ENCODE measurements at regions not wholly inside any gene's neighbourhood (a gene's known extent, or its start where the extent isn't known, plus 50 kb on each side); places are given as distances from the start of the nearest gene placed in this dataset.
A peak's percentile ranks its signal among the peaks of the same experiment; 100 is the strongest.

- no peaks in the 10 kb centered on the region for H3K9me3 ChIP-seq
- no peak for TF ChIP-seq CTCF (IDR thresholded peaks at IDR 0.05)
- no peak for TF ChIP-seq POLR2A (IDR thresholded peaks at IDR 0.05)
- TF ChIP-seq POLR2AphosphoS5 (IDR thresholded peaks at IDR 0.05; ENCODE audit: insufficient read depth in 1 of 2, low read depth in 1 of 2), result no peak
- no peaks in the 10 kb centered on the region for H3K36me3 ChIP-seq
- DNase-seq (ENCODE audit: extremely low spot score in 2 of 2), result no peak
- no peak overlapping the region for H3K4me3 ChIP-seq
- H3K27ac ChIP-seq, result no peak overlapping the region
- H3K27me3 ChIP-seq, result no peaks in the 10 kb centered on the region
- intact Hi-C loops (cut with DNase I), result no loop called here
- no peaks in the 10 kb centered on the region for H3K4me1 ChIP-seq
Observed at GRCh38 chr4:74653331-74654229, 140.7 kb downstream of the BTC start.

DNA sequence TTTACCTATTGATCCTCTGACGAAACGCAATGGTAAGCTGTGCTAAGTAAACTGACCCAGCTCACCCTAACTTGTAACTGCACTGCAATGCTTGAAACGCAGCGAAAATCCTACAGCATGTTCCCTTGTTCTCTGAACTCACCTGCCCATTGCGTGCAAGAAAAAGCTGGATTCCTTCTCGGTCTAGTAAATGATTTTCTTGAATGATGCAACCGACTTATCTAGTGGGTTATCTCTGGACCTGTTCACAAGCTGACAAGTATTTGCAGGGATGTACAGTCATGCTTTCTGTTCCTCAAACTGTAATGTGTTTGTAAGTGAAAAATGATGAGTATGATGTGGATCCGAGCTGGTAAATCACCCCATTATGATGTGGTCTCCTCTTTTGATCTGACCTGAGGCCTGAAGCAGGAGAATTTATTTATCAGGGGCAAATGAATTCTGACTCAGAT, 140.1 kb downstream of the BTC start:
- Histone ChIP-seq H3K27ac (no peak overlapping the region), H3K9me3 (no peaks in the 10 kb centered on the region), H3K4me3 (no peak overlapping the region), H3K36me3 (no peaks in the 10 kb centered on the region), H3K27me3 (no peaks in the 10 kb centered on the region), H3K4me1 (peaks cover 3% of the 10 kb centered on the region)
- no peak for DNase-seq (ENCODE audit: extremely low spot score in 2 of 2)
- intact Hi-C loops (cut with DNase I), result no loop called here
- no peak for TF ChIP-seq CTCF (IDR thresholded peaks at IDR 0.05)
- no peak for TF ChIP-seq POLR2AphosphoS5 (IDR thresholded peaks at IDR 0.05; ENCODE audit: insufficient read depth in 1 of 2, low read depth in 1 of 2)
- no peak for TF ChIP-seq POLR2A (IDR thresholded peaks at IDR 0.05)

DNA sequence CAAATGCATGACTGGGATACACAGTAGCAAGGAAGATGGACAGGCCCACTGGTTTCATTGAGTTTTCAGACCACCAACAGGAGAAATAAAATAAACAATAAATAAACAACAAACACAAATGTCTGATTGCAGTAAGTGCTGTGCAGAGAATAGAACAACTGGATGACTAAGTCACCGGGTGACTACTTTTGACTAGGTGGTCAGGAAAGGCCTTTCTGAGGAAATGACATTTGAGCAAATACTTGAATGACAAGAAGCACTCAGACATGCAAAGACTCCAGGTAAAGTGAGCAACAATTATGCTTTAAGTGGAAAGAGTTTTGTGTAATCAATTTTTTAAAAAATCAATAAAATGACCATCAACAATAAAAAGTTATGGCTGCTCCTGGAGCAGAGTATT, 137.7 kb downstream of the BTC start:
- H3K36me3 ChIP-seq, result no peaks in the 10 kb centered on the region
- no peaks in the 10 kb centered on the region for H3K9me3 ChIP-seq
- H3K4me3 ChIP-seq, result no peak overlapping the region
- H3K4me1 ChIP-seq, result peaks cover 7% of the 10 kb centered on the region
- H3K27me3 ChIP-seq, result no peaks in the 10 kb centered on the region
- H3K27ac ChIP-seq, result no peak overlapping the region
- intact Hi-C loops (cut with DNase I), result no loop called here
- TF ChIP-seq POLR2A (IDR thresholded peaks at IDR 0.05), result no peak
- DNase-seq (ENCODE audit: extremely low spot score in 2 of 2), result no peak

DNA sequence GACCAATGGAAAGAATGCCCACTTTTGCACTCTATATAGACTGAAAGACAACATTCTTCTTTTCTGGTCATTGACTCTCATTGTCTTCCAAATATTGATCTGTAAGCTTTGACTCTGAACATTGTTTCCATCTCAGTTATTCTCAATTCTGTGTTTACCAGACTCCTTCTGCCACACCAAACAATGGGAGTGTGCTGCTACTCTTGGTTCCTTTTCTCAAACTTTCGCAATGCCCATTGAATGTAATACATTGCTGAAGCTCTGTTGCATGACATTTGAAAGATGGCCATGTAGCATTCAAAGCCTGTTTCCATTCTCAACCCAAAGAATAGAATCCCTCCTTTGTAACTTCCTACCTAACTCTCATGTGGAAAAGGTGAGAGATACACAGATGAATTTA, 136.2 kb downstream of the BTC start:
- intact Hi-C loops (cut with DNase I), result no loop called here
- no peaks in the 10 kb centered on the region for H3K27me3 ChIP-seq
- H3K4me3 ChIP-seq, result no peak overlapping the region
- H3K27ac ChIP-seq, result no peak overlapping the region
- TF ChIP-seq POLR2A (IDR thresholded peaks at IDR 0.05), result no peak
- no peak for TF ChIP-seq POLR2AphosphoS5 (IDR thresholded peaks at IDR 0.05; ENCODE audit: insufficient read depth in 1 of 2, low read depth in 1 of 2)
- no peak for TF ChIP-seq CTCF (IDR thresholded peaks at IDR 0.05)
- DNase-seq (ENCODE audit: extremely low spot score in 2 of 2), result no peak
- no peaks in the 10 kb centered on the region for H3K36me3 ChIP-seq
- no peaks in the 10 kb centered on the region for H3K9me3 ChIP-seq
- peaks cover 7% of the 10 kb centered on the region for H3K4me1 ChIP-seq

GRCh38 chr4:74659576-74660411, 134.5 kb downstream of the BTC start:
- TF ChIP-seq POLR2AphosphoS5 (IDR thresholded peaks at IDR 0.05; ENCODE audit: insufficient read depth in 1 of 2, low read depth in 1 of 2), result peak in 1 of 2 donors; percentile 88
- TF ChIP-seq POLR2A (IDR thresholded peaks at IDR 0.05), result no peak
- Histone ChIP-seq H3K27me3 (no peaks in the 10 kb centered on the region), H3K36me3 (no peaks in the 10 kb centered on the region), H3K9me3 (no peaks in the 10 kb centered on the region), H3K4me1 (peaks cover 7% of the 10 kb centered on the region), H3K4me3 (no peak overlapping the region), H3K27ac (no peak overlapping the region)
- intact Hi-C loops (cut with DNase I), result no loop called here
- no peak for DNase-seq (ENCODE audit: extremely low spot score in 2 of 2)
